ENCODE measurements at regions not wholly inside any gene's neighbourhood (a gene's known extent, or its start where the extent isn't known, plus 50 kb on each side); places are given as distances from the start of the nearest gene placed in this dataset.

DNA sequence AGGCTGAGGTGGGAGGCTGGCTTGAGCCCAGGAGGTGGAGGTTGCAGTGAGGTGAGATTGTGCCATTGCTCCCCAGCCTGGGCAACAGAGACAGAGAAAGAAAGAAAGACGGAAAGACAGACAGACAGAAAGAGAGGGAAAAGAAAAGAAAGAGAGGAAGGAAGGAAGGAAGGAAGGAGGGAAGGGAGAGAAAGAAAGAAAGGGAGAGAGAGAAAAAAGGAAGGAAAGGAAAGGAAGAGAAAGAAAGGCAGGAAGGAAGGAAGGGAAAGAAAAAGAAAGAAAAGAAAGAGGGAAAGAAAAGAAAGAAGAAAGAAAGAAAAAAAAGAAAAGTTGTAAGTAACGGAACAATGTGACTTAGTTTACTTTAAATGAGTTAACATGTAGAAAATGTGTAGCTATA lies 260.7 kb upstream of the GRM7 start:
- TF ChIP-seq, protein P1, sequence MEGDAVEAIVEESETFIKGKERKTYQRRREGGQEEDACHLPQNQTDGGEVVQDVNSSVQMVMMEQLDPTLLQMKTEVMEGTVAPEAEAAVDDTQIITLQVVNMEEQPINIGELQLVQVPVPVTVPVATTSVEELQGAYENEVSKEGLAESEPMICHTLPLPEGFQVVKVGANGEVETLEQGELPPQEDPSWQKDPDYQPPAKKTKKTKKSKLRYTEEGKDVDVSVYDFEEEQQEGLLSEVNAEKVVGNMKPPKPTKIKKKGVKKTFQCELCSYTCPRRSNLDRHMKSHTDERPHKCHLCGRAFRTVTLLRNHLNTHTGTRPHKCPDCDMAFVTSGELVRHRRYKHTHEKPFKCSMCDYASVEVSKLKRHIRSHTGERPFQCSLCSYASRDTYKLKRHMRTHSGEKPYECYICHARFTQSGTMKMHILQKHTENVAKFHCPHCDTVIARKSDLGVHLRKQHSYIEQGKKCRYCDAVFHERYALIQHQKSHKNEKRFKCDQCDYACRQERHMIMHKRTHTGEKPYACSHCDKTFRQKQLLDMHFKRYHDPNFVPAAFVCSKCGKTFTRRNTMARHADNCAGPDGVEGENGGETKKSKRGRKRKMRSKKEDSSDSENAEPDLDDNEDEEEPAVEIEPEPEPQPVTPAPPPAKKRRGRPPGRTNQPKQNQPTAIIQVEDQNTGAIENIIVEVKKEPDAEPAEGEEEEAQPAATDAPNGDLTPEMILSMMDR (IDR thresholded peaks at IDR 0.05; ENCODE audit: borderline replicate concordance, insufficient read depth, low read depth, low read length) = no peak
- H3K4me3 ChIP-seq (ENCODE audit: low read depth, low read length) = no peak overlapping the region

DNA sequence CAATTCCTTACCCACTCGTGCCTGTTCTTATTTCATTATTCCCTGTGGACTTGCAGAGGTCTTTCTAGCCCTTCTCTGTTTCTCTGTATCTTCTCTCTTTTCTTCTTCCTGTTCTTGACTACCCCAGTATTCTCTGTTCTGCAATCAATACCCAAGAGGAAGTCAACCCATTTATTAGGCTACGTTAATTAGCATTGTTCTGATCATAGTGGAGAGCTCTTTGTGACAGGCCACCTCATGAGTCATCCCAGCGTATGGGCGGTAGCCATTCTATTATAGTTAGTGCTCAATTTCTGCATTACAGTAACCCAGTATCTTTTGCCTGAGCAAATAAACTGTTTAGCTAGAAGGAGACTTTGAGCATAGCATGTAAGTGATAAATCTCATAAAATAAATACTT lies 259.5 kb upstream of the GRM7 start:
- no peak overlapping the region for H3K4me3 ChIP-seq (ENCODE audit: low read depth, low read length)
- TF ChIP-seq, protein P1 (IDR thresholded peaks at IDR 0.05; ENCODE audit: borderline replicate concordance, insufficient read depth, low read depth, low read length) = no peak

DNA sequence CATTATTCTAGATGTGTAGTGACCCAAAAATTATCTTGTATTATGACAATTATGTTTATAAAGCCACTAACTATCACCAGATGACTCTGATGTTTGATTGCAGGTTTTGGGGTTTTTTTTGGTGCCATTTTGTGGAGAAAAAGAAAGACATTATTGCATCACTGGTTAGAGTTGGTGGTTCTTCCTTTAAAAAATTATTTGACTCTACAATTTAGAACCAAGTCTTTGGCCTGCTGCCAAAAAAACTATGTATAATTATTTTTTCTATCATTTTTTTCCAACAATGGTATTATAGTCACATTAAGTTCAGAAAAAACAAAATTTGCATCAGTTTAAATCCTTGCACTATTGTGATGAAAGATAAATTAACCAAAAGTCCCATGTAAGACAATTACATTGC lies 258.6 kb upstream of the GRM7 start:
- TF ChIP-seq, protein P1 (IDR thresholded peaks at IDR 0.05; ENCODE audit: borderline replicate concordance, insufficient read depth, low read depth, low read length) = no peak
- no peak overlapping the region for H3K4me3 ChIP-seq (ENCODE audit: low read depth, low read length)

DNA sequence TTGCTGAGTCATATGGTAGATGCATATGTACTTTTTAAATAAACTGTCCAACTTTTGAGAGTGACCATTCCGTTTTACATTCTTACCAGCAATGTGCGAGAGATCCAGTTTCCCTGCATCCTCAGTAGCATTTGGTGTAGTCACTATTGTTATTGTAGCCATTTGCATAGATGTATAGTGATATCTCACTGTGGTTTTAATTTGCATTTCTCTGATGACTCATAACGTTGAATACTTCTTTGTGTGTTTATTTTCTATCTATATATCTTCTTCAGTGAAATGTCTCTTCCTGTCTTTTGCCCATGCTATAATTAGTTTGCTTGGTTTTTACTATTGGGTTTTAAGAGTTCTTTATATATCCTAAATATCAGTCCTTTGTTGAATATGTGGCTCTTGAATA lies 255.7 kb upstream of the GRM7 start:
- TF ChIP-seq, protein P1 (IDR thresholded peaks at IDR 0.05; ENCODE audit: borderline replicate concordance, insufficient read depth, low read depth, low read length) = no peak
- no peak overlapping the region for H3K4me3 ChIP-seq (ENCODE audit: low read depth, low read length)

DNA sequence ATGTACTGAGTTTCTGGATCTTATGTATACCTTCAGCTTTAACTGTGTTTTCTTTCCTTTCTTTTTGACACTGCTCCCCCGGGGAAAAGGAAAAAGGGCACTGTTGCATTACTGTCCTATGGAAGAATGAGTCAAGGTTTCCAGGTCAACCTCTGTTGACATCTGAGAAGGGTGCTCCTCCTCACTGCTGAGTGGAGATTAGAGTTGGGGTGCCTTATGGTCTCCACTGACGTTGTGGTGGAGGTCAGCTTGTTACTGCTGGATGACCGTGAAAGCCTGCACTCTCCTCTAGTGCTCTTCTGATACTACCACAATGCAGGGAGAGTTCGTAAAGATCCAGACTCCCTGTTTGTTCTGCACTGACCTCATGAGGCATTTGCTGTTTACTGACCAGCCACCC lies 252.1 kb upstream of the GRM7 start:
- TF ChIP-seq, protein P1 (IDR thresholded peaks at IDR 0.05; ENCODE audit: borderline replicate concordance, insufficient read depth, low read depth, low read length) = no peak
- no peak overlapping the region for H3K4me3 ChIP-seq (ENCODE audit: low read depth, low read length)

DNA sequence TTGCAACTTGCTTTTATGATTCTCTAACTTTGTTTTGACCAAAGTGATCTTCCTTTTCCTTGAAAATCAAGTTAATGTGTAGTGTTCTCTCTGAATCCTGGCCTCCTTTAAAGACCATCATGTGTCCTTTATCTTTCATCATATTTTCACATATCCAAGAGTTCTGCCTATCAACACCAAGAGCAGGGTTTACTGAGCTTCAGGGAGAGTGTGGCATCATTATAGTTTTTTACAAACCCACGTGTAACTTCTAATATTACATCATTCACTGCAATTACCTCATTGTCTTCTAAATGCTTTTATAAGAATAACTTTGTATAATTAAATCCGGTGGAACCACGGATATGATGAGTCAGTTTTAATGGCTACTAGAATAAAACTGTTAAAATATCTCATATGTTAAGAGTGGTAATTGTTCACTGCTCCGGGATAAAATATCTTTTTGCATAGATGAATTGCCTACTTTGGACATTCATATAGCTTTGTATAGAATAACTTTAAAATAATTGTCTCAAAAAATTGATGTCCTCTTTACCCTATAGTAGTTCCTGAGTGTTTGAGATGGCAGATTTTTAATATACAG lies 248.8 kb upstream of the GRM7 start:
- TF ChIP-seq, protein P1 (IDR thresholded peaks at IDR 0.05; ENCODE audit: borderline replicate concordance, insufficient read depth, low read depth, low read length) = no peak
- no peak overlapping the region for H3K4me3 ChIP-seq (ENCODE audit: low read depth, low read length)

DNA sequence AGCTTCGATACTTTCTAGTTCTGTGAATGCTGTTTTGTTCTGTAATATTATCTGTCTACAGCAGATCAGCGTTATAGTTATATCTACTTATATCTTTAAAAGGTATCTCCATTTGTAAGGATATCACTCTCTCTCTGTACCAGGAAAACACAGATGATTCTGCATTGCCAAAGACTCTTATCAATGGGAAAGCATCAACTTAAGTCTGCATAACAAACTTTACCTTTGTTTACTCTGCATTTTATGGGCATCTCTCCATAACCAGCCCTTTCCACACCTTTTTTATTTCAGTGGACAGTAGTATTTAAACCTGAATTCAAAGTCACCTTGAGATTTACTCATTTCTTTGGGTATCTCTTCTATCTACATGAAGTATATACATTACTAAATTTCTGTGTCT lies 238.7 kb upstream of the GRM7 start:
- H3K4me3 ChIP-seq (ENCODE audit: low read depth, low read length) = no peak overlapping the region
- TF ChIP-seq, protein P1 (IDR thresholded peaks at IDR 0.05; ENCODE audit: borderline replicate concordance, insufficient read depth, low read depth, low read length) = no peak
